ENCODE measurements at regions not wholly inside any gene's neighbourhood (a gene's known extent, or its start where the extent isn't known, plus 50 kb on each side); places are given as distances from the start of the nearest gene placed in this dataset.

GRCh38 chr13:50519866-50520265 is 323.6 kb downstream of the DLEU7 start:
- ATAC-seq, result no peak
- TF ChIP-seq TSHZ2 (CRISPR knock-in tag; IDR thresholded peaks at IDR 0.05), result no peak
- TF ChIP-seq ZFP3 (CRISPR knock-in tag; IDR thresholded peaks at IDR 0.05), result no peak
- TF ChIP-seq BACH2 (CRISPR knock-in tag; IDR thresholded peaks at IDR 0.05; ENCODE audit: borderline replicate concordance), result no peak
- TF ChIP-seq, protein P1, sequence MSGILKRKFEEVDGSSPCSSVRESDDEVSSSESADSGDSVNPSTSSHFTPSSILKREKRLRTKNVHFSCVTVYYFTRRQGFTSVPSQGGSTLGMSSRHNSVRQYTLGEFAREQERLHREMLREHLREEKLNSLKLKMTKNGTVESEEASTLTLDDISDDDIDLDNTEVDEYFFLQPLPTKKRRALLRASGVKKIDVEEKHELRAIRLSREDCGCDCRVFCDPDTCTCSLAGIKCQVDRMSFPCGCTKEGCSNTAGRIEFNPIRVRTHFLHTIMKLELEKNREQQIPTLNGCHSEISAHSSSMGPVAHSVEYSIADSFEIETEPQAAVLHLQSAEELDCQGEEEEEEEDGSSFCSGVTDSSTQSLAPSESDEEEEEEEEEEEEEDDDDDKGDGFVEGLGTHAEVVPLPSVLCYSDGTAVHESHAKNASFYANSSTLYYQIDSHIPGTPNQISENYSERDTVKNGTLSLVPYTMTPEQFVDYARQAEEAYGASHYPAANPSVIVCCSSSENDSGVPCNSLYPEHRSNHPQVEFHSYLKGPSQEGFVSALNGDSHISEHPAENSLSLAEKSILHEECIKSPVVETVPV (CRISPR knock-in tag; IDR thresholded peaks at IDR 0.05), result no peak
- TF ChIP-seq ZNF70 (CRISPR knock-in tag; IDR thresholded peaks at IDR 0.05), result no peak
- no peak for TF ChIP-seq ZNF565 (CRISPR knock-in tag; conservative IDR thresholded peaks at IDR 0.05; ENCODE audit: low read depth)

DNA sequence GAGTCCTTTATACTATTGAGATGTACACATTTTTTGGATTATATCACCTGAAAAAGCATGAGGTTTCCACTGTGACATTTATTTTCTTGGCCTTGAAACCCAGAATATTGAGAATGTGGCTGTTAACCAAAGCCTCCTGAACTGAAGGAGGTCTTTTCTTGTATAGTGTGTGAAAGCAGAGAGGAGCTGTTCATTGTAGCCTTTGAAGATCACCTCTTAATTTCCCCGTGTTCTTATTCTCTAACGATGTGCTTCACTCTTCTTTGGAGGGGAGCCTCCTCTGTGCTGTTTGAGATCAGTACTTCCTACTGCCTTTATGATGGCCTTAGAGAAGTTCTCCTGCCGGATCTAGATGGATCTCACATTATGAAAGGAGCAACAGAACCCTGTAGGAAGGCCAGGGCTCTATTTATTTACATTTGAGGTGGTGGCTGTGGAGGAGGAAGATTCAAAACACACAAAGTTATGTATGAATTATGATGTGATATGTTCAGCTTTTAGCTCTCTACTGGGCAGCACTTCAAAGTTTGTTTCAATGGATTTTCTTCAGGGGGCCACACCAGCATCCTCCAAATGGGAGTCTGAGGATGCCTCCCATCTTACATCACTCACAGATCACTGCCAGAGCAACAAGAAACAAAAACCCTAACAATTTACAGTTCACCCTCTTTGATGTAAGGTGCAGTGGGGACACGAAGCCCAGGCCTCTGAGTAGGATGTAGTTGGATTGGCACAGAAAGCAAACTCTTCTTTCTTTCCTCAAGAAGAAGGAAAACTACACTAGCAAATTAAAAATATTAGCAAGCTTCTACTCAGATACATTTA is 322.3 kb downstream of the DLEU7 start:
- TF ChIP-seq ESRRG (CRISPR knock-in tag; IDR thresholded peaks at IDR 0.05), result no peak
- no peak for TF ChIP-seq CSDC2 (CRISPR knock-in tag; IDR thresholded peaks at IDR 0.05)
- TF ChIP-seq ZNF8 (CRISPR knock-in tag; IDR thresholded peaks at IDR 0.05), result no peak
- no peak for TF ChIP-seq PPARA (CRISPR knock-in tag; IDR thresholded peaks at IDR 0.05; ENCODE audit: borderline replicate concordance)
- TF ChIP-seq CREB5 (CRISPR knock-in tag; IDR thresholded peaks at IDR 0.05; ENCODE audit: low read depth), result no peak
- TF ChIP-seq, protein P1 (CRISPR knock-in tag; IDR thresholded peaks at IDR 0.05), result no peak
- TF ChIP-seq ARNTL (CRISPR knock-in tag; IDR thresholded peaks at IDR 0.05; ENCODE audit: borderline replicate concordance, low read depth), result no peak
- no peak for TF ChIP-seq TOX (CRISPR knock-in tag; IDR thresholded peaks at IDR 0.05; ENCODE audit: borderline replicate concordance)
- TF ChIP-seq OSR1 (CRISPR knock-in tag; IDR thresholded peaks at IDR 0.05), result no peak
- TF ChIP-seq, protein P2, sequence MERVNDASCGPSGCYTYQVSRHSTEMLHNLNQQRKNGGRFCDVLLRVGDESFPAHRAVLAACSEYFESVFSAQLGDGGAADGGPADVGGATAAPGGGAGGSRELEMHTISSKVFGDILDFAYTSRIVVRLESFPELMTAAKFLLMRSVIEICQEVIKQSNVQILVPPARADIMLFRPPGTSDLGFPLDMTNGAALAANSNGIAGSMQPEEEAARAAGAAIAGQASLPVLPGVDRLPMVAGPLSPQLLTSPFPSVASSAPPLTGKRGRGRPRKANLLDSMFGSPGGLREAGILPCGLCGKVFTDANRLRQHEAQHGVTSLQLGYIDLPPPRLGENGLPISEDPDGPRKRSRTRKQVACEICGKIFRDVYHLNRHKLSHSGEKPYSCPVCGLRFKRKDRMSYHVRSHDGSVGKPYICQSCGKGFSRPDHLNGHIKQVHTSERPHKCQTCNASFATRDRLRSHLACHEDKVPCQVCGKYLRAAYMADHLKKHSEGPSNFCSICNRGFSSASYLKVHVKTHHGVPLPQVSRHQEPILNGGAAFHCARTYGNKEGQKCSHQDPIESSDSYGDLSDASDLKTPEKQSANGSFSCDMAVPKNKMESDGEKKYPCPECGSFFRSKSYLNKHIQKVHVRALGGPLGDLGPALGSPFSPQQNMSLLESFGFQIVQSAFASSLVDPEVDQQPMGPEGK (CRISPR knock-in tag; IDR thresholded peaks at IDR 0.05; ENCODE audit: borderline replicate concordance), result no peak
- TF ChIP-seq GLIS3 (CRISPR knock-in tag; IDR thresholded peaks at IDR 0.05), result no peak
- TF ChIP-seq ZFP30 (CRISPR knock-in tag; IDR thresholded peaks at IDR 0.05), result no peak
- no peak for TF ChIP-seq ZNF70 (CRISPR knock-in tag; IDR thresholded peaks at IDR 0.05)
- no peak for ATAC-seq

DNA sequence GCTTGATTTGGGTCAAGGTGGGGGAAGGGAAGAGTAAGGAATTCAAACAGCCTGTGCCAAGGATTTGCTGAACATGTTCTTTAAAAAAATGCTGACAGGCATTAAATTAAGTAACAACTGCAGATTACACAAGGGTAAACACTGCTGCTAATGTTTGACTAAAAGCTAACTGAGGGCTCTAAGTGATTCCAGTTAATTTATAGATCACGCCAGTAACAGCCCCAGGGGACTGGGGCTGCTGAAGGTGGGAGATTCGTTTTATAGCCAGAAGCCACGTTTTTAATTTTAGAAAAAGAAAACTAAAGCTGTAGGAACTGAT is 321.7 kb downstream of the DLEU7 start:
- ATAC-seq, result no peak
- TF ChIP-seq ZC3H10 (CRISPR knock-in tag; IDR thresholded peaks at IDR 0.05), result no peak
- TF ChIP-seq ARNTL (CRISPR knock-in tag; IDR thresholded peaks at IDR 0.05; ENCODE audit: borderline replicate concordance, low read depth), result no peak
- no peak for TF ChIP-seq ZNF70 (CRISPR knock-in tag; IDR thresholded peaks at IDR 0.05)
- peak; percentile 60 for TF ChIP-seq ISL1 (CRISPR knock-in tag; IDR thresholded peaks at IDR 0.05)
- TF ChIP-seq RARB (CRISPR knock-in tag; IDR thresholded peaks at IDR 0.05), result no peak
- no peak for TF ChIP-seq OSR1 (CRISPR knock-in tag; IDR thresholded peaks at IDR 0.05)
- TF ChIP-seq ESRRG (CRISPR knock-in tag; IDR thresholded peaks at IDR 0.05), result no peak
- no peak for TF ChIP-seq PPARA (CRISPR knock-in tag; IDR thresholded peaks at IDR 0.05; ENCODE audit: borderline replicate concordance)

Measured in SK-N-SH treated with all-trans-retinoic acid at 6 μM for 48 hours (cell line).